ENCODE measurements at regions not wholly inside any gene's neighbourhood (a gene's known extent, or its start where the extent isn't known, plus 50 kb on each side); places are given as distances from the start of the nearest gene placed in this dataset.

- TF ChIP-seq CTCF (IDR thresholded peaks at IDR 0.05; ENCODE audit: insufficient read depth, low read length, poor library complexity, severe bottlenecking) (no peak), EZH2phosphoT487 (conservative IDR thresholded peaks at IDR 0.05; ENCODE audit: low read length) (no peak)
Observed at GRCh38 chr14:96623676-96624484, 121.7 kb downstream of the PAPOLA start.

Data from SU-DHL-6 (cell line).